Neural cell (in vitro differentiated cells): ENCODE measurements at regions not wholly inside any gene's neighbourhood (a gene's known extent, or its start where the extent isn't known, plus 50 kb on each side); places are given as distances from the start of the nearest gene placed in this dataset.

Source experiments
- H2AFZ ChIP-seq: fragments of 200-600, 300-800 bp; sonication (generic), shearing (Covaris generic); 2 replicates; pipeline ENCODE4 v1.6.0; 2014; ENCODE audit warnings: low read depth, mild to moderate bottlenecking, antibody characterized with exemption, low read length, moderate library complexity
- H3F3A ChIP-seq: fragments of 200-600 bp; shearing (Covaris generic); 2 replicates; pipeline ENCODE4 v1.6.1; 2016; ENCODE audit warnings: mild to moderate bottlenecking, moderate library complexity, mixed read lengths, antibody characterized with exemption, low read length; ENCODE audit not compliant: insufficient read depth, poor library complexity, severe bottlenecking
- H3K27ac ChIP-seq: fragments of 200-600, 300-800 bp; sonication (generic), shearing (Covaris generic); 2 replicates; pipeline ENCODE4 v1.5.1; 2014; ENCODE audit warnings: mild to moderate bottlenecking, low read length, moderate library complexity
- H3K27me3 ChIP-seq: fragments of 300-800, 200-600 bp; sonication (generic), shearing (Covaris generic); 2 replicates; pipeline ENCODE4 v1.6.0; 2014; ENCODE audit warnings: mild to moderate bottlenecking, low read depth, low read length, moderate library complexity; ENCODE audit not compliant: insufficient read depth
- H3K36me3 ChIP-seq: fragments of 300-800, 200-600 bp; sonication (generic), shearing (Covaris generic); 2 replicates; pipeline ENCODE4 v1.5.1; 2014; ENCODE audit warnings: mild to moderate bottlenecking, antibody characterized with exemption, low read length, moderate library complexity; ENCODE audit not compliant: insufficient read depth
- H3K4me2 ChIP-seq: fragments of 300-800, 200-600 bp; sonication (generic), shearing (Covaris generic); 2 replicates; pipeline ENCODE4 v1.6.0; 2014; ENCODE audit warnings: mild to moderate bottlenecking, low read length
- H3K4me3 ChIP-seq: fragments of 300-800, 200-600 bp; sonication (generic), shearing (Covaris generic); 2 replicates; pipeline ENCODE4 v1.5.1; 2014; ENCODE audit warnings: mild to moderate bottlenecking, low read length, moderate library complexity
- H3K79me2 ChIP-seq: fragments of 200-600 bp; shearing (Covaris generic); replicated peaks from 2 replicates; pipeline ENCODE4 v1.6.0; 2014; ENCODE audit warnings: mild to moderate bottlenecking, low read length, moderate library complexity; ENCODE audit not compliant: insufficient read depth
- H3K9ac ChIP-seq: fragments of 300-800, 200-600 bp; sonication (generic), shearing (Covaris generic); 2 replicates; pipeline ENCODE4 v1.6.1; 2016; ENCODE audit warnings: mild to moderate bottlenecking, low read length, mixed read lengths
- H3K9me2 ChIP-seq: fragments of 200-600 bp; shearing (Covaris generic); 2 replicates; pipeline ENCODE4 v1.6.1; 2016; ENCODE audit warnings: mild to moderate bottlenecking, low read length, mixed read lengths; ENCODE audit not compliant: insufficient read depth
- H3K9me3 ChIP-seq: fragments of 200-600, 300-800 bp; sonication (generic), shearing (Covaris generic); 2 replicates; pipeline ENCODE4 v1.6.1; 2016; ENCODE audit warnings: mild to moderate bottlenecking, mixed run types, low read length, moderate library complexity, mixed read lengths
- H4K20me1 ChIP-seq: fragments of 200-600 bp; shearing (Covaris generic); 2 replicates; pipeline ENCODE4 v1.6.1; 2016; ENCODE audit warnings: mild to moderate bottlenecking, mixed run types; ENCODE audit not compliant: insufficient read depth
- EP300 ChIP-seq: fragments of 450-650 bp; conservative IDR thresholded peaks from 2 replicates; pipeline ENCODE4 v1.6.1; 2014; ENCODE audit warnings: antibody characterized with exemption, mild to moderate bottlenecking, moderate library complexity; ENCODE audit not compliant: poor library complexity, severe bottlenecking
- EZH2 ChIP-seq: fragments of 200-600, 300-800 bp; shearing (Covaris generic), sonication (generic); IDR thresholded peaks from 2 replicates; pipeline ENCODE4 v1.6.1; 2014; ENCODE audit warnings: antibody characterized with exemption, low read length, borderline replicate concordance, mild to moderate bottlenecking; ENCODE audit not compliant: insufficient read depth, poor library complexity, severe bottlenecking
- MXI1 ChIP-seq: fragments of 450-650 bp; conservative IDR thresholded peaks from 2 replicates; pipeline ENCODE4 v1.6.1; 2014; ENCODE audit warnings: antibody characterized with exemption, mild to moderate bottlenecking; ENCODE audit not compliant: poor library complexity, severe bottlenecking
- POLR2AphosphoS5 ChIP-seq: IDR thresholded peaks from 2 replicates; pipeline ENCODE4 v1.6.1; 2012
- RAD21 ChIP-seq: fragments of 450-650 bp; conservative IDR thresholded peaks from 2 replicates; pipeline ENCODE4 v1.6.1; 2014; ENCODE audit warnings: antibody characterized with exemption, mild to moderate bottlenecking, moderate library complexity
- SMC3 ChIP-seq: fragments of 450-650 bp; conservative IDR thresholded peaks from 2 replicates; pipeline ENCODE4 v1.6.1; 2014; ENCODE audit warnings: antibody characterized with exemption, mild to moderate bottlenecking, moderate library complexity; ENCODE audit not compliant: poor library complexity
- TAF1 ChIP-seq: IDR thresholded peaks from 2 replicates; pipeline ENCODE4 v1.6.1; 2012; ENCODE audit warnings: low read depth
- TF ChIP-seq, protein P1 (sequence below): fragments of 450-650 bp; IDR thresholded peaks from 2 replicates; pipeline ENCODE4 v1.5.1; 2014; ENCODE audit warnings: antibody characterized with exemption, mild to moderate bottlenecking, moderate library complexity; ENCODE audit not compliant: poor library complexity, severe bottlenecking
- TF ChIP-seq, protein P2 (sequence below): IDR thresholded peaks from 2 replicates; pipeline ENCODE4 v1.6.1; 2012; ENCODE audit warnings: borderline replicate concordance

DNA sequence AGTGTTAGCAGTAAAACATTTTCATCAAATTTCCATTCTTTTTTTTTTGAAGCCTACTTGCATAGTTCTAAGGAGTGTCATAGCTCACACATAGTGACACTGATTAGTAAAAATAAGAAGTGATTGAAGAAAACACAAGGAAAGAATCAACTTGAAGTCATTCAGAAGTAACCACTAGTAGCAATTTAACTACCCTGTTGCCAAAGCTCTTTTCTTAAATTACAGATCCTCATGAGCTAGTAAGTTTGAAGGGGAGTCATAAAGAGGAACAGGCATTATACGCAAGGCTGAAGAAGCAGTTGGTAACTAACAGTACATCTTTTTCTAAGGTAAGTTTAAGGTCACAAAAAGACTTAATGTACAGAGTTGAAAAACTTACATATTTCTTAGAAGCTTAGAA is 332.2 kb downstream of the CHRM3 start:
- no peak overlapping the region for H3K27ac ChIP-seq
- H3F3A ChIP-seq = no peaks in the 10 kb centered on the region
- H3K27me3 ChIP-seq = no peaks in the 10 kb centered on the region
- no peaks in the 10 kb centered on the region for H4K20me1 ChIP-seq
- TF ChIP-seq POLR2AphosphoS5 (no peak), RAD21 (no peak), SMC3 (no peak), MXI1 (no peak), EP300 (no peak), EZH2 (no peak), TAF1 (no peak)
- TF ChIP-seq, protein P1, sequence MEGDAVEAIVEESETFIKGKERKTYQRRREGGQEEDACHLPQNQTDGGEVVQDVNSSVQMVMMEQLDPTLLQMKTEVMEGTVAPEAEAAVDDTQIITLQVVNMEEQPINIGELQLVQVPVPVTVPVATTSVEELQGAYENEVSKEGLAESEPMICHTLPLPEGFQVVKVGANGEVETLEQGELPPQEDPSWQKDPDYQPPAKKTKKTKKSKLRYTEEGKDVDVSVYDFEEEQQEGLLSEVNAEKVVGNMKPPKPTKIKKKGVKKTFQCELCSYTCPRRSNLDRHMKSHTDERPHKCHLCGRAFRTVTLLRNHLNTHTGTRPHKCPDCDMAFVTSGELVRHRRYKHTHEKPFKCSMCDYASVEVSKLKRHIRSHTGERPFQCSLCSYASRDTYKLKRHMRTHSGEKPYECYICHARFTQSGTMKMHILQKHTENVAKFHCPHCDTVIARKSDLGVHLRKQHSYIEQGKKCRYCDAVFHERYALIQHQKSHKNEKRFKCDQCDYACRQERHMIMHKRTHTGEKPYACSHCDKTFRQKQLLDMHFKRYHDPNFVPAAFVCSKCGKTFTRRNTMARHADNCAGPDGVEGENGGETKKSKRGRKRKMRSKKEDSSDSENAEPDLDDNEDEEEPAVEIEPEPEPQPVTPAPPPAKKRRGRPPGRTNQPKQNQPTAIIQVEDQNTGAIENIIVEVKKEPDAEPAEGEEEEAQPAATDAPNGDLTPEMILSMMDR = no peak
- TF ChIP-seq, protein P2, sequence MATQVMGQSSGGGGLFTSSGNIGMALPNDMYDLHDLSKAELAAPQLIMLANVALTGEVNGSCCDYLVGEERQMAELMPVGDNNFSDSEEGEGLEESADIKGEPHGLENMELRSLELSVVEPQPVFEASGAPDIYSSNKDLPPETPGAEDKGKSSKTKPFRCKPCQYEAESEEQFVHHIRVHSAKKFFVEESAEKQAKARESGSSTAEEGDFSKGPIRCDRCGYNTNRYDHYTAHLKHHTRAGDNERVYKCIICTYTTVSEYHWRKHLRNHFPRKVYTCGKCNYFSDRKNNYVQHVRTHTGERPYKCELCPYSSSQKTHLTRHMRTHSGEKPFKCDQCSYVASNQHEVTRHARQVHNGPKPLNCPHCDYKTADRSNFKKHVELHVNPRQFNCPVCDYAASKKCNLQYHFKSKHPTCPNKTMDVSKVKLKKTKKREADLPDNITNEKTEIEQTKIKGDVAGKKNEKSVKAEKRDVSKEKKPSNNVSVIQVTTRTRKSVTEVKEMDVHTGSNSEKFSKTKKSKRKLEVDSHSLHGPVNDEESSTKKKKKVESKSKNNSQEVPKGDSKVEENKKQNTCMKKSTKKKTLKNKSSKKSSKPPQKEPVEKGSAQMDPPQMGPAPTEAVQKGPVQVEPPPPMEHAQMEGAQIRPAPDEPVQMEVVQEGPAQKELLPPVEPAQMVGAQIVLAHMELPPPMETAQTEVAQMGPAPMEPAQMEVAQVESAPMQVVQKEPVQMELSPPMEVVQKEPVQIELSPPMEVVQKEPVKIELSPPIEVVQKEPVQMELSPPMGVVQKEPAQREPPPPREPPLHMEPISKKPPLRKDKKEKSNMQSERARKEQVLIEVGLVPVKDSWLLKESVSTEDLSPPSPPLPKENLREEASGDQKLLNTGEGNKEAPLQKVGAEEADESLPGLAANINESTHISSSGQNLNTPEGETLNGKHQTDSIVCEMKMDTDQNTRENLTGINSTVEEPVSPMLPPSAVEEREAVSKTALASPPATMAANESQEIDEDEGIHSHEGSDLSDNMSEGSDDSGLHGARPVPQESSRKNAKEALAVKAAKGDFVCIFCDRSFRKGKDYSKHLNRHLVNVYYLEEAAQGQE = no peak
- H3K9me3 ChIP-seq = no peaks in the 10 kb centered on the region
- no peaks in the 10 kb centered on the region for H3K9me2 ChIP-seq
- no peaks in the 10 kb centered on the region for H3K36me3 ChIP-seq
- H3K4me2 ChIP-seq = no peak overlapping the region
- no peak overlapping the region for H3K9ac ChIP-seq
- H2AFZ ChIP-seq = no peak overlapping the region
- no peak overlapping the region for H3K4me3 ChIP-seq
- no peaks in the 10 kb centered on the region for H3K79me2 ChIP-seq

DNA sequence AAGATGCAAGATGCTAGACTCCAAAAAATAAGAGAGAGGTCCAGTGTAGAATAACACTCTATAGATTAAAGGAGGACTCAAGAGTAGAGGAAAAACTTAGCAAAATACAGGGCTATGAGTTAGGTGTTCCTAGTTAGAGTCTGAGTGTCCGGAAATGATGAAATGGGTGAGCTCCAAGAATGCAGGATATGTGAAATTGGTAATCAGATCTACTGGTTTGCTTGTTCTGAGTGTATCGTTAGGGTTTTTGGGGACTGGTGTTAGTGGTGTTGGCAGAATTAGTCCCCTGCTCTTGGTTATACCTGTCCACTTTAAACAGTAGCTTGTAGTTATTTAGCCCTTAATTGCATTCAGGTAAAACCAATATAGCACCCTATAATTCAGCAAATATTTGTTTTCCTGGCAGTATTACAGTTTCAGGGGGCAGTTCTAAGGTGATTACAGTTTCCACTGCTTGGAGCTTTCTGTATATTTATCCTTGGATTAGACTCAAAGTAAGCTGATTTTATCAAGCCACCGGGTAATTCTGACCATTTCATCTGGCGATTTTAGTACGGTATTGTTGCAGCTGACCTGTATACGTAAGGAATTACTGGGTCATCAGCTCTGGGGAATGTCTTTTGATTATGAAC is 332.7 kb downstream of the CHRM3 start:
- Histone ChIP-seq H3K4me2 (no peak overlapping the region), H3K27ac (no peak overlapping the region), H3K9me2 (no peaks in the 10 kb centered on the region), H3K9me3 (no peaks in the 10 kb centered on the region), H4K20me1 (no peaks in the 10 kb centered on the region), H3K36me3 (no peaks in the 10 kb centered on the region), H3F3A (no peaks in the 10 kb centered on the region), H3K4me3 (no peak overlapping the region), H2AFZ (no peak overlapping the region), H3K79me2 (no peaks in the 10 kb centered on the region), H3K9ac (no peak overlapping the region), H3K27me3 (no peaks in the 10 kb centered on the region)
- TF ChIP-seq SMC3 (no peak), RAD21 (no peak), MXI1 (no peak)
- TF ChIP-seq, protein P1 = no peak
